ENCODE measurements at regions not wholly inside any gene's neighbourhood (a gene's known extent, or its start where the extent isn't known, plus 50 kb on each side); places are given as distances from the start of the nearest gene placed in this dataset.

DNA sequence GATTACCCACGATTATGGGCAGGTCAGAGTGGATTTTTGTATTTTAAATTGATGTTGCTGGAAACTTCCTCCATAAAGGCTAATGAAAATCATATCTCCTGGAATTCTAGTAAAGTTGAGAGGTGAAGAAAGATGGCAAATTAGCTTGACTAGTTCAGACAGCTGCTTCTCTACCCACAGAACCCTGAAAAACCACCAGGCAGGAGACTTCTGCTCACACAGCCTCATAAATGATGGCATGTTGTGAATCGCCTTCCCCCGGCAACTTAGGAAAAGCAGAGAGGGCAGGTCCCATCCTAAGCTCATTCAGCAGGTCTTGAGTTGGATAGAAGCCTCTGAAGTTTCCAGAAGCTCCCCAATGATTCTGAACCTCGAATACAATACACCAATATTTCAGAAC lies 87.6 kb upstream of the SLC7A1 start:
- intact Hi-C loops (cut with DNase I; ENCODE audit: low total_unique reads), result no loop called here
- Histone ChIP-seq H3K27me3 (no peaks in the 10 kb centered on the region), H3K27ac (no peak overlapping the region), H3K9me3 (no peaks in the 10 kb centered on the region), H3K36me3 (ENCODE audit: low read depth, missing control alignments) (no peaks in the 10 kb centered on the region), H3K4me1 (no peaks in the 10 kb centered on the region), H3K4me3 (no peak overlapping the region)
- 81 to 100% methylated on average over 4 of the region's 4 CpGs for WGBS, 2 donors
- no peak for TF ChIP-seq POLR2A (IDR thresholded peaks at IDR 0.05)
- TF ChIP-seq, protein P1, sequence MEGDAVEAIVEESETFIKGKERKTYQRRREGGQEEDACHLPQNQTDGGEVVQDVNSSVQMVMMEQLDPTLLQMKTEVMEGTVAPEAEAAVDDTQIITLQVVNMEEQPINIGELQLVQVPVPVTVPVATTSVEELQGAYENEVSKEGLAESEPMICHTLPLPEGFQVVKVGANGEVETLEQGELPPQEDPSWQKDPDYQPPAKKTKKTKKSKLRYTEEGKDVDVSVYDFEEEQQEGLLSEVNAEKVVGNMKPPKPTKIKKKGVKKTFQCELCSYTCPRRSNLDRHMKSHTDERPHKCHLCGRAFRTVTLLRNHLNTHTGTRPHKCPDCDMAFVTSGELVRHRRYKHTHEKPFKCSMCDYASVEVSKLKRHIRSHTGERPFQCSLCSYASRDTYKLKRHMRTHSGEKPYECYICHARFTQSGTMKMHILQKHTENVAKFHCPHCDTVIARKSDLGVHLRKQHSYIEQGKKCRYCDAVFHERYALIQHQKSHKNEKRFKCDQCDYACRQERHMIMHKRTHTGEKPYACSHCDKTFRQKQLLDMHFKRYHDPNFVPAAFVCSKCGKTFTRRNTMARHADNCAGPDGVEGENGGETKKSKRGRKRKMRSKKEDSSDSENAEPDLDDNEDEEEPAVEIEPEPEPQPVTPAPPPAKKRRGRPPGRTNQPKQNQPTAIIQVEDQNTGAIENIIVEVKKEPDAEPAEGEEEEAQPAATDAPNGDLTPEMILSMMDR (IDR thresholded peaks at IDR 0.05), result no peak
- no peak for DNase-seq

- Histone ChIP-seq H3K9me3 (no peaks in the 10 kb centered on the region), H3K27ac (no peak overlapping the region), H3K27me3 (no peaks in the 10 kb centered on the region), H3K4me3 (no peak overlapping the region), H3K4me1 (no peaks in the 10 kb centered on the region), H3K36me3 (ENCODE audit: low read depth, missing control alignments) (no peaks in the 10 kb centered on the region)
- no peak for DNase-seq
- 58 to 67% methylated on average over 3 of the region's 3 CpGs for WGBS, 2 donors
- intact Hi-C loops (cut with DNase I; ENCODE audit: low total_unique reads), result no loop called here
- TF ChIP-seq, protein P1 (IDR thresholded peaks at IDR 0.05), result no peak
- TF ChIP-seq POLR2A (IDR thresholded peaks at IDR 0.05), result no peak
These were observed 86.4 kb upstream of the SLC7A1 start for GRCh38 chr13:29681864-29682263.

- Histone ChIP-seq H3K27me3 (no peaks in the 10 kb centered on the region), H3K36me3 (ENCODE audit: low read depth, missing control alignments) (no peaks in the 10 kb centered on the region), H3K4me3 (no peak overlapping the region), H3K9me3 (no peaks in the 10 kb centered on the region), H3K27ac (peak overlapping the region; percentile 19 to 68), H3K4me1 (no peaks in the 10 kb centered on the region)
- 34% methylated on average over 9 of the region's 9 CpGs for WGBS, 2 donors
- TF ChIP-seq, protein P1 (IDR thresholded peaks at IDR 0.05), result no peak
- no peak for TF ChIP-seq POLR2A (IDR thresholded peaks at IDR 0.05)
- DNase-seq, result peak; percentile 91
- intact Hi-C loops (cut with DNase I; ENCODE audit: low total_unique reads), result no loop called here
These were observed 84.0 kb upstream of the SLC7A1 start for GRCh38 chr13:29679396-29680053.

DNA sequence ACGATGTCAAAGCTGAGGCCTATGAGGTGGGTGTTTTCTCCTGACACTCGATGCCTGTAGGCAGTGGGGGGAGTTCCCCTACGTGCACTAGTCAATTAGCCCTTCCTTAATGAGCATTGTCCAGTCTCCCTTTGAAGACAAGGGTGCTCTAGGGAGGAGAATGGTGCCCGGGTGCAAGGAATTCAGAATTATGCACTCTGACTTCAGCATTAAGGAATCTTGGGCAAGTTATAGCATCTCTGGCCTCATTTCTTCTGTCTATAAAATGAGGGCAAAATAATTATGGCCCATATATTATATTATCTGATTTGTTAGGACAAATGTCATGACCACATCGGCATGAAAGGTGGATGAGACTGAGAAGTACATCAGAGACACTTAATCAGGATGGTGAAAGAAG lies 82.1 kb upstream of the SLC7A1 start:
- Histone ChIP-seq H3K27ac (no peak overlapping the region), H3K36me3 (ENCODE audit: low read depth, missing control alignments) (no peaks in the 10 kb centered on the region), H3K9me3 (no peaks in the 10 kb centered on the region), H3K4me3 (no peak overlapping the region), H3K4me1 (no peaks in the 10 kb centered on the region), H3K27me3 (no peaks in the 10 kb centered on the region)
- intact Hi-C loops (cut with DNase I; ENCODE audit: low total_unique reads), result no loop called here
- 76 to 78% methylated on average over 5 of the region's 5 CpGs for WGBS, 2 donors
- no peak for TF ChIP-seq POLR2A (IDR thresholded peaks at IDR 0.05)
- TF ChIP-seq, protein P1 (IDR thresholded peaks at IDR 0.05), result no peak
- DNase-seq, result no peak

DNA sequence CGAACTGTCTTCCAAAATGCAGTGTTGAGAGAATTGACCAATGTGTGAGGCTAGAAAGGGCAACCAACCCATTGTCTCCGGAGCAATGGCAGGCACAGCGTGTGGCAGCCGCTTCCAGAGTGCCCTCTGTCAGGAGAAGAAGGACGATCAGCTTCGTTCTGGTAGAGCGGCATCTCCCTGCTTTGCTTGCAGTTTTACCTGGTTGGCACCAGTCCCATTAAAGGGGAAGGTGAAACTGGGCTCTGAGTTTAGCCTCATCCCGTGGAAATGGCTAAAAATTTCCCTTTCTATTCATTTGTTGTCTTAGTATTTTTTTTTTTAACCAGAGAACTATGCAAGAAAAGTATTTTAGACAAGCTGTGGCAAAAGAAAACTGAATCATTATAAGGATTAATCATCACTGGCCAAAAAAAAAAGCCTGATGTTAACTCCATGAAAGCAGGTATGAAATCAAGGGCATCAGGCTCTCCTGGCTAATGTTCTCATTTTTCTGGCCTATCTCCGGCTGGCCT lies 81.5 kb upstream of the SLC7A1 start:
- WGBS, 2 donors, result 84 to 89% methylated on average over 9 of the region's 9 CpGs
- Histone ChIP-seq H3K9me3 (no peaks in the 10 kb centered on the region), H3K27ac (no peak overlapping the region), H3K4me3 (no peak overlapping the region), H3K36me3 (ENCODE audit: low read depth, missing control alignments) (no peaks in the 10 kb centered on the region), H3K27me3 (no peaks in the 10 kb centered on the region), H3K4me1 (no peaks in the 10 kb centered on the region)
- intact Hi-C loops (cut with DNase I; ENCODE audit: low total_unique reads), result no loop called here
- no peak for DNase-seq
- no peak for TF ChIP-seq POLR2A (IDR thresholded peaks at IDR 0.05)

Measured in testis (tissue), 2 donors.